AML-193 (cell line): ENCODE measurements at regions not wholly inside any gene's neighbourhood (a gene's known extent, or its start where the extent isn't known, plus 50 kb on each side); places are given as distances from the start of the nearest gene placed in this dataset.

ENCODE experiments used
- DNase-seq, 2 experiments: peaks; one replicate each; lab custom pipeline; 2025; lab: John Stamatoyannopoulos, UW

GRCh38 chr5:26674846-26675245 is 363.5 kb downstream of the CDH9 start:
- no peak for DNase-seq

- no peak for DNase-seq
Observed at GRCh38 chr5:26669523-26669922, 368.9 kb downstream of the CDH9 start.

GRCh38 chr5:26669031-26669430 is 369.4 kb downstream of the CDH9 start:
- DNase-seq, result no peak

GRCh38 chr5:26666371-26666770 is 372.0 kb downstream of the CDH9 start:
- DNase-seq, result no peak

- DNase-seq, result no peak
Observed at GRCh38 chr5:26663500-26663899, 374.9 kb downstream of the CDH9 start.

GRCh38 chr5:26662806-26663360 is 375.5 kb downstream of the CDH9 start:
- no peak for DNase-seq

GRCh38 chr5:26660116-26660515 is 378.3 kb downstream of the CDH9 start:
- no peak for DNase-seq

- no peak for DNase-seq
Observed at GRCh38 chr5:26649000-26649399, 389.4 kb downstream of the CDH9 start.

- DNase-seq, result no peak
Observed at GRCh38 chr5:26647781-26648180, 390.6 kb downstream of the CDH9 start.

- DNase-seq, result no peak
Observed at GRCh38 chr5:26645659-26646058, 392.7 kb downstream of the CDH9 start.

- no peak for DNase-seq
Observed at GRCh38 chr5:26641492-26641891, 396.9 kb downstream of the CDH9 start.

- no peak for DNase-seq
Observed at GRCh38 chr5:26625099-26625498, 413.3 kb downstream of the CDH9 start.

GRCh38 chr5:26622947-26623346 is 415.4 kb downstream of the CDH9 start:
- DNase-seq, result no peak

GRCh38 chr5:26610577-26610976 is 427.8 kb downstream of the CDH9 start:
- DNase-seq, result no peak

GRCh38 chr5:26601563-26601962 is 436.8 kb downstream of the CDH9 start:
- no peak for DNase-seq

GRCh38 chr5:26582350-26583045 is 455.9 kb downstream of the CDH9 start:
- no peak for DNase-seq

- DNase-seq, result no peak
Observed at GRCh38 chr5:26579712-26580111, 458.7 kb downstream of the CDH9 start.

- no peak for DNase-seq
Observed at GRCh38 chr5:26578002-26578401, 460.4 kb downstream of the CDH9 start.

GRCh38 chr5:26572480-26572879 is 465.9 kb downstream of the CDH9 start:
- no peak for DNase-seq

GRCh38 chr5:26569929-26570258 is 468.5 kb downstream of the CDH9 start:
- no peak for DNase-seq

GRCh38 chr5:26569241-26569928 is 469.0 kb downstream of the CDH9 start:
- DNase-seq, result no peak

- DNase-seq, result no peak
Observed at GRCh38 chr5:26568316-26568715, 470.1 kb downstream of the CDH9 start.

- no peak for DNase-seq
Observed at GRCh38 chr5:26563979-26564378, 474.4 kb downstream of the CDH9 start.

GRCh38 chr5:26553079-26553478 is 485.3 kb downstream of the CDH9 start:
- DNase-seq, result no peak
